GM23248 (cell line): ENCODE measurements at regions not wholly inside any gene's neighbourhood (a gene's known extent, or its start where the extent isn't known, plus 50 kb on each side); places are given as distances from the start of the nearest gene placed in this dataset.

Experiments used
- DNase-seq: peaks from one replicate; pipeline ENCODE4 v3.0.0-alpha.2; 2015
- H2AFZ ChIP-seq: fragments of 200-600 bp; sonication (generic); 2 replicates; pipeline ENCODE4 v1.6.1; 2016; ENCODE audit warnings: antibody characterized with exemption
- H3F3A ChIP-seq: fragments of 200-600 bp; sonication (generic); 2 replicates; pipeline ENCODE4 v1.6.1; 2016; ENCODE audit warnings: mild to moderate bottlenecking, antibody characterized with exemption, mixed run types; ENCODE audit not compliant: insufficient read depth
- H3K27ac ChIP-seq: fragments of 200-600 bp; sonication (generic); 2 replicates; pipeline ENCODE4 v1.5.1; 2016; ENCODE audit warnings: mild to moderate bottlenecking
- H3K27me3 ChIP-seq: fragments of 200-600 bp; sonication (generic); replicated peaks from 2 replicates; pipeline ENCODE4 v1.6.1; 2016; ENCODE audit warnings: mild to moderate bottlenecking; ENCODE audit not compliant: insufficient read depth
- H3K36me3 ChIP-seq: fragments of 200-600 bp; sonication (generic); 2 replicates; pipeline ENCODE4 v1.6.1; 2016; ENCODE audit warnings: low read depth, mild to moderate bottlenecking
- H3K4me1 ChIP-seq: fragments of 200-600 bp; sonication (generic); 2 replicates; pipeline ENCODE4 v1.6.1; 2016; ENCODE audit warnings: mild to moderate bottlenecking; ENCODE audit not compliant: insufficient read depth
- H3K4me2 ChIP-seq: fragments of 200-600 bp; sonication (generic); one replicate; pipeline ENCODE4 v1.6.1; 2016; ENCODE audit warnings: mild to moderate bottlenecking; ENCODE audit not compliant: unreplicated experiment
- H3K4me3 ChIP-seq: fragments of 200-600 bp; sonication (generic); 2 replicates; pipeline ENCODE4 v1.5.1; 2016; ENCODE audit warnings: mild to moderate bottlenecking
- H3K79me2 ChIP-seq: fragments of 200-600 bp; sonication (generic); 2 replicates; pipeline ENCODE4 v1.6.1; 2016; ENCODE audit warnings: mild to moderate bottlenecking; ENCODE audit not compliant: insufficient read depth
- H3K9ac ChIP-seq: fragments of 200-600 bp; sonication (generic); 2 replicates; pipeline ENCODE4 v1.6.1; 2016; ENCODE audit warnings: mild to moderate bottlenecking
- H3K9me2 ChIP-seq: fragments of 200-600 bp; sonication (generic); 2 replicates; pipeline ENCODE4 v1.6.1; 2016; ENCODE audit warnings: mixed run types, mild to moderate bottlenecking, moderate library complexity; ENCODE audit not compliant: insufficient read depth
- H3K9me3 ChIP-seq: fragments of 200-600 bp; sonication (generic); one replicate; pipeline ENCODE4 v1.6.1; 2017; ENCODE audit warnings: low read depth
- H4K20me1 ChIP-seq: fragments of 200-600 bp; sonication (generic); 2 replicates; pipeline ENCODE4 v1.6.0; 2016; ENCODE audit not compliant: insufficient read depth
- EZH2 ChIP-seq: fragments of 200-600 bp; sonication (generic); IDR thresholded peaks from 2 replicates; pipeline ENCODE4 v1.6.1; 2018; ENCODE audit warnings: antibody characterized with exemption, mild to moderate bottlenecking; ENCODE audit not compliant: insufficient read depth, poor library complexity, severe bottlenecking
- EZH2phosphoT487 ChIP-seq: fragments of 200-600 bp; sonication (generic); IDR thresholded peaks from 2 replicates; pipeline ENCODE4 v1.6.1; 2018; ENCODE audit warnings: antibody characterized with exemption, moderate library complexity, mild to moderate bottlenecking, low read depth; ENCODE audit not compliant: insufficient read depth
- WGBS, 2 experiments: methylation state at CpG; one replicate each; pipeline ENCODE4 v1.1.6; 2015 to 2017; ENCODE audit warnings: low lambda C conversion rate in 2 of 2, low coverage in 1 of 2; ENCODE audit errors: missing lambda C conversion rate in 2 of 2; 5-methylcytosine and 5-hydroxymethylcytosine counted together
- in situ Hi-C: fragments of 300-500 bp; cut with MboI; formaldehyde crosslinking; loops from 2 replicates; pipeline ENCODE4 v1.15.0; 2020

DNA sequence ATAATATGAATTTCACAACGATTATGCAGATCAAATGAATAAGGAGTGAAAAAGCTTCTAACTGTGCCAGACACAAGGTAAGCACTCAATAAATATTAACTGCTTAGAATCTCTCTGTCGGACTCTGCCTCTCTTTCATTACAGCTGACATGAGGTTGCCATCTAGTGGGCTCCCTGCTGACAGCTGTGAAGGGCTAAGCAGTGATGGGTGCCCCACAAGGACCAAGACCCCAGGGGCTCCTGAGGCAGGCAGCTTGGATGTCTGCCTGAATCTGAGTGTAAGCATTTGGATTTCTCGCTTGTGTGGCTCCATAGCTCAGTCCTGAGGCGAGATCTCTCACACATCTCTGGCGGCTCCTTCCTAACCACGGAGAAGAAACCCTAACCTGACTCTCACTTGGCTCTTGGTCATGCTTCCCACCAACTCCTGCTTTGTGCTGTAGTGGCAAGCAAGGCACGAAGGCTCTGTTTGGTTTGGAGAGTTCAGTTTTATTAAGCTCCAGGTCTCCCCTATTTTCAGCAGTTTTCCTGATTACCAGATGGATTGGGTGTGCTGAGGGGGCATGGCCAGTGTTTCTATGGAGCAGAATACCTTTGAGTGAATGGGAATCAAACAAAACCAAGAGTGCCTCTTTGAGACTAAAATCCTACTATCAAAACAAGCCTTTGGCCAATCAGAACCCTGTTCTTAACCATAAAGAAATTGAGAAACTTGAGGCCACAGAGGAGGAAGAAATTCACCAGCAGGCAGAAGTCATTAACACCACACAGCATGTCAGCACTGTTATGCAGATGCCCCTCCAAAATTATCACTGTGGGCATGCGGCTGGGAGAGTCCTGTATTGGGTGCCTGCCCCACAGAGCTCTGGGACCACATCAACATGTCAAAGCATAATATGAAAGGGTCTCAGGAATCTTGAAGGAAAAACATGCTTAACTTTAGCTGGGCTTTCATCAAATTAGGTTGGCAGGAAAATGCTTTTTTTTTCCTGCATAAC is 152.8 kb upstream of the NTM start:
- in situ Hi-C loops: no loop called here
- DNase-seq: peak; percentile 54

GRCh38 chr11:131218542-131218941 is 151.9 kb upstream of the NTM start:
- no peak overlapping the region for H2AFZ ChIP-seq
- no peaks in the 10 kb centered on the region for H3K4me1 ChIP-seq
- H3K9me3 ChIP-seq: no peaks in the 10 kb centered on the region
- no peaks in the 10 kb centered on the region for H4K20me1 ChIP-seq
- no peaks in the 10 kb centered on the region for H3F3A ChIP-seq
- TF ChIP-seq EZH2phosphoT487 (no peak), EZH2 (no peak)
- H3K27ac ChIP-seq: no peak overlapping the region
- no peak for DNase-seq
- H3K9me2 ChIP-seq: no peaks in the 10 kb centered on the region
- 41 to 62% methylated on average over 1 of the region's 1 CpG for WGBS, 2 experiments
- peaks cover 30% of the 10 kb centered on the region; the same call in 1 of the 2 replicates for H3K27me3 ChIP-seq
- no peaks in the 10 kb centered on the region for H3K36me3 ChIP-seq
- H3K4me2 ChIP-seq: no peak overlapping the region
- H3K79me2 ChIP-seq: no peaks in the 10 kb centered on the region
- in situ Hi-C loops: no loop called here
- no peak overlapping the region for H3K4me3 ChIP-seq
- H3K9ac ChIP-seq: no peak overlapping the region

More for the DNA sequence above, 152.8 kb upstream of the NTM start:
- Histone ChIP-seq H3K9me3 (no peaks in the 10 kb centered on the region), H3K79me2 (no peaks in the 10 kb centered on the region), H3K36me3 (no peaks in the 10 kb centered on the region), H3K27ac (no peak overlapping the region), H3K4me3 (no peak overlapping the region), H3K9ac (no peak overlapping the region), H4K20me1 (no peaks in the 10 kb centered on the region), H3K4me1 (no peaks in the 10 kb centered on the region), H3K27me3 (peaks cover 30% of the 10 kb centered on the region), H2AFZ (no peak overlapping the region), H3K4me2 (no peak overlapping the region), H3F3A (no peaks in the 10 kb centered on the region), H3K9me2 (no peaks in the 10 kb centered on the region)
- WGBS, 2 experiments: 7% methylated on average over 8 of the region's 8 CpGs
- no peak for TF ChIP-seq EZH2
- TF ChIP-seq EZH2phosphoT487: no peak

DNA sequence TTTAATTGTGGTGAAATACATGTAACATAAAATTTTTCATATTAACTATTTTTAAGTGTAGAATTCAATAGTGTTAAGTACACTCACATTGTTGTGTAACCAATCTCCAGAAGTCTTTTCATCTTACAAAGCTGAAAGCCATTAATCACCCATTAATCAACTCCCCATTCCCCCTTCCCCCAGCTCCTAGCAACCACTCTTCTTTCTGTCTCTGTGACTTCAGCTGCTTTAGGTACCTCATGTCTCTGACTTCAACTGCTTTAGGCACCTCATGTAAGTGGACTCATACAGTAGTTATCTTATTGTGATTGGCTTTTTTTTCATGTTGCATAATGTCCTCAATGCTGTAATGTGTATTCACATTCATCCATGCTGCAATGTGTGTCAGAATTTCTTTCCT is 150.8 kb upstream of the NTM start:
- Histone ChIP-seq H3K4me1 (no peaks in the 10 kb centered on the region), H3K27ac (no peak overlapping the region), H3K36me3 (no peaks in the 10 kb centered on the region), H3K9me3 (no peaks in the 10 kb centered on the region), H2AFZ (no peak overlapping the region), H3K9ac (no peak overlapping the region), H3K4me3 (no peak overlapping the region), H3K4me2 (no peak overlapping the region), H4K20me1 (no peaks in the 10 kb centered on the region), H3K79me2 (no peaks in the 10 kb centered on the region), H3F3A (no peaks in the 10 kb centered on the region), H3K27me3 (peaks cover 41% of the 10 kb centered on the region; the same call in 1 of the 2 replicates), H3K9me2 (no peaks in the 10 kb centered on the region)
- in situ Hi-C loops: no loop called here
- TF ChIP-seq EZH2phosphoT487 (no peak), EZH2 (no peak)
- no peak for DNase-seq

DNA sequence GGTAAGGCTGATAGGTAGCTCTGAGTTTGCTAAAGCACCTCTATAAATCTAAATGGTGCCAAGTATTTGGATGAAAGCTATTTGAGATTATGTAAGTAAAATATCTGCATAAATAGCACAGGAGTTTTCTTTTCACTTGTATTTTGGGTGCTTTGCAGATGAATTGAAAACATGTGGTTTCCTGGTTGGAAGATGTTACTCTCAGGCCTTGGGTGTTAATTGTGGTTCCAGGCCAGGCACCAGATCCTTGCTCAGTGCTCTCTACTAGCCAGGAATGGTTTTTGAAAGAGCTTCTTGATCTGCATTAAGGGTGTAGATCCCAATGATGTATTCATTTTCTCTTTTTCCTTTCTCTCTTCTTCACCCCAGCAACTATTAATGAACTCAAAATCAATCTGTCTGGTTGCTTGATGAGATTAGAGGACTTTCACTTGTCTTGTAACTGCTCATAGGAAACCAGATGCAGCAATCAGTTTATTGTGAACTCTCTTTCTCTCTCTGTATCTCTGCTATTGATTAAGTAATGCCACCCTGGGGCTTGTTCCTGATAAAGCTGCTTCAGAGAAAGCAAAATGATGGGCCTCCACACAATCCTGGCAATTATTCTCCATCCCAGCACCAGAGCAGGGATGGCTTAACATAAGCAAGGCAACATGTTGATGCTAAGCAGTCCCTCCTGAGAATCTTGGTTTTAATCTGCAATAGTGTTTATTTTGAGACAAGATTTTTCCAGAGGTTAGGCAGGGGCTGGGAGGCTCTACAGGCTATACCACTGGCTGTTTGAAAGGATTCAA is 147.0 kb upstream of the NTM start:
- in situ Hi-C loops: no loop called here
- no peaks in the 10 kb centered on the region for H3K4me1 ChIP-seq
- TF ChIP-seq EZH2phosphoT487 (no peak), EZH2 (no peak)
- no peaks in the 10 kb centered on the region for H3K9me3 ChIP-seq
- no peak overlapping the region for H3K9ac ChIP-seq
- H3K9me2 ChIP-seq: no peaks in the 10 kb centered on the region
- H3K79me2 ChIP-seq: no peaks in the 10 kb centered on the region
- no peak for DNase-seq
- no peak overlapping the region for H3K4me3 ChIP-seq
- H4K20me1 ChIP-seq: no peaks in the 10 kb centered on the region
- no peak overlapping the region for H3K27ac ChIP-seq
- no peak overlapping the region for H2AFZ ChIP-seq
- no peaks in the 10 kb centered on the region for H3K36me3 ChIP-seq
- no peak overlapping the region for H3K4me2 ChIP-seq
- no peaks in the 10 kb centered on the region for H3F3A ChIP-seq
- peaks cover 73% of the 10 kb centered on the region for H3K27me3 ChIP-seq
